H1 (cell line): ENCODE measurements at regions not wholly inside any gene's neighbourhood (a gene's known extent, or its start where the extent isn't known, plus 50 kb on each side); places are given as distances from the start of the nearest gene placed in this dataset.

Experiments used
- CTCF ChIA-PET: fragments of 300-600 bp; sonication (Branson Sonifier 250); formaldehyde crosslinking; loops from one replicate; lab custom pipeline; 2021; ENCODE audit not compliant: partially characterized antibody; lab: Charles Lee
- POLR2A ChIA-PET: fragments of 300-600 bp; sonication (Branson Sonifier 250); formaldehyde crosslinking; loops from one replicate; lab custom pipeline; 2021; ENCODE audit warnings: inconsistent platforms; ENCODE audit not compliant: partially characterized antibody; lab: Charles Lee
- DNase-seq, 2 experiments: peaks; one replicate each; pipeline versions ENCODE4 v3.0.0 to v3.0.0-alpha.2; 2010 to 2022; ENCODE audit warnings: low spot score in 2 of 2, low read depth in 1 of 2, mixed read lengths in 1 of 2
- FAIRE-seq: peaks from 2 replicates; lab custom pipeline; 2011; peaks lifted over from hg19 to GRCh38; lab: Jason Lieb, UNC
- H2AFZ ChIP-seq: 2 replicates; pipeline ENCODE4 v1.8.1; 2012; ENCODE audit warnings: low read length, inconsistent platforms
- H2AK5ac ChIP-seq: 2 replicates; pipeline ENCODE4 v1.6.1; 2013; ENCODE audit warnings: low read depth, low read length
- H2BK120ac ChIP-seq: replicated peaks from 2 replicates; pipeline ENCODE3; 2013; ENCODE audit warnings: low read depth, low read length, inconsistent platforms
- H2BK12ac ChIP-seq: 2 replicates; pipeline ENCODE4 v1.6.1; 2013; ENCODE audit warnings: low read depth, low read length
- H2BK15ac ChIP-seq: 2 replicates; pipeline ENCODE4 v1.6.1; 2013; ENCODE audit warnings: low read length
- H2BK20ac ChIP-seq: 2 replicates; pipeline ENCODE4 v1.6.1; 2013; ENCODE audit warnings: low read length
- H2BK5ac ChIP-seq: 2 replicates; pipeline ENCODE4 v1.6.1; 2013; ENCODE audit warnings: low read depth, low read length
- H3K14ac ChIP-seq: 2 replicates; pipeline ENCODE4 v1.6.1; 2013; ENCODE audit warnings: inconsistent platforms; ENCODE audit not compliant: insufficient read length
- H3K18ac ChIP-seq: 2 replicates; pipeline ENCODE4 v1.6.1; 2013; ENCODE audit warnings: low read length; ENCODE audit errors: extremely low read depth
- H3K23ac ChIP-seq: 2 replicates; pipeline ENCODE4 v1.6.1; 2013; ENCODE audit warnings: inconsistent platforms; ENCODE audit not compliant: insufficient read length
- H3K23me2 ChIP-seq: 2 replicates; pipeline ENCODE4 v1.6.1; 2013; ENCODE audit warnings: low read depth, low read length
- H3K27ac ChIP-seq: 2 replicates; pipeline ENCODE4 v1.6.1; 2011; ENCODE audit warnings: low read depth, low read length, inconsistent platforms
- H3K27me3 ChIP-seq, 4 experiments: replicated peaks in 1 of 4; 1 replicate in 1 of 4; 2 replicates in 3 of 4; pipeline versions ENCODE4 v1.6.1 to v1.8.1; 2011 to 2013; ENCODE audit warnings: low read length in 3 of 4, mild to moderate bottlenecking in 3 of 4, inconsistent platforms in 2 of 4, mixed read lengths in 2 of 4, moderate library complexity in 1 of 4; ENCODE audit not compliant: control insufficient read depth in 3 of 4, insufficient read depth in 3 of 4; ENCODE audit errors: extremely low read depth in 1 of 4
- H3K36me3 ChIP-seq, 4 experiments: 2 replicates each; pipeline versions ENCODE4 v1.6.1 to v1.8.1; 2011 to 2013; ENCODE audit warnings: mild to moderate bottlenecking in 4 of 4, low read length in 3 of 4, moderate library complexity in 2 of 4, control low read depth in 1 of 4, inconsistent platforms in 1 of 4; ENCODE audit not compliant: insufficient read depth in 4 of 4, control insufficient read depth in 2 of 4
- H3K4ac ChIP-seq: replicated peaks from 2 replicates; pipeline ENCODE3; 2013; ENCODE audit warnings: low read length, low read depth, mixed read lengths, inconsistent platforms; ENCODE audit not compliant: insufficient read length
- H3K4me1 ChIP-seq, 4 experiments: replicated peaks in 1 of 4; 1 replicate in 1 of 4; 2 replicates in 3 of 4; pipeline versions ENCODE4 v1.6.1 to v1.8.1; 2011 to 2013; ENCODE audit warnings: low read length in 3 of 4, inconsistent platforms in 2 of 4, mixed read lengths in 1 of 4; ENCODE audit not compliant: insufficient read depth in 4 of 4, control insufficient read depth in 3 of 4
- H3K4me2 ChIP-seq, 2 experiments: 2 replicates each; pipeline versions ENCODE4 v1.6.1 to v1.8.1; 2011 to 2013; ENCODE audit warnings: low read depth in 2 of 2, low read length in 2 of 2, control low read depth in 1 of 2, inconsistent platforms in 1 of 2, mild to moderate bottlenecking in 1 of 2; ENCODE audit not compliant: insufficient read depth in 1 of 2
- H3K4me3 ChIP-seq, 4 experiments: fragments of 200-600, 300-600 bp in 1 of 4; sonication (generic), shearing (Covaris generic), sonication (Bioruptor Twin) in 1 of 4; 2 replicates each; pipeline versions ENCODE4 v1.5.1 to v1.8.1; 2011 to 2016; ENCODE audit warnings: low read length in 4 of 4, low read depth in 3 of 4, control low read depth in 2 of 4, inconsistent platforms in 2 of 4, mild to moderate bottlenecking in 2 of 4, mixed read lengths in 1 of 4, moderate library complexity in 1 of 4; ENCODE audit not compliant: insufficient read depth in 2 of 4; ENCODE audit errors: extremely low read depth in 1 of 4
- H3K56ac ChIP-seq: replicated peaks from 2 replicates; pipeline ENCODE3; 2013; ENCODE audit warnings: low read depth, mild to moderate bottlenecking, mixed read lengths, low read length, inconsistent platforms; ENCODE audit not compliant: insufficient read length
- H3K79me1 ChIP-seq: 2 replicates; pipeline ENCODE4 v1.6.1; 2013; ENCODE audit warnings: low read depth, low read length, control low read depth
- H3K79me2 ChIP-seq, 2 experiments: 2 replicates each; pipeline versions ENCODE4 v1.6.1 to v1.8.1; 2012 to 2013; ENCODE audit warnings: low read length in 2 of 2, mild to moderate bottlenecking in 2 of 2, inconsistent platforms in 1 of 2; ENCODE audit not compliant: insufficient read depth in 2 of 2, control insufficient read depth in 1 of 2
- H3K9ac ChIP-seq, 4 experiments: replicated peaks in 1 of 4; 1 replicate in 1 of 4; 2 replicates in 3 of 4; pipeline versions ENCODE4 v1.6.1 to v1.8.1; 2011 to 2013; ENCODE audit warnings: low read depth in 3 of 4, low read length in 3 of 4, control low read depth in 2 of 4, mild to moderate bottlenecking in 2 of 4, moderate library complexity in 2 of 4, inconsistent platforms in 1 of 4; ENCODE audit errors: extremely low read depth in 1 of 4
- H3K9me3 ChIP-seq, 2 experiments: 2 replicates each; pipeline versions ENCODE4 v1.6.1 to v1.8.1; 2012 to 2013; ENCODE audit warnings: mild to moderate bottlenecking in 2 of 2, moderate library complexity in 2 of 2, control low read depth in 1 of 2, inconsistent platforms in 1 of 2, low read depth in 1 of 2, low read length in 1 of 2, mixed read lengths in 1 of 2; ENCODE audit not compliant: insufficient read depth in 2 of 2
- H4K20me1 ChIP-seq, 2 experiments: replicated peaks in 1 of 2; 2 replicates each; pipeline versions ENCODE3 to v1.8.1; 2011 to 2013; ENCODE audit warnings: inconsistent platforms in 2 of 2, low read length in 2 of 2, mild to moderate bottlenecking in 1 of 2; ENCODE audit not compliant: insufficient read depth in 2 of 2, control insufficient read depth in 1 of 2
- H4K5ac ChIP-seq: 2 replicates; pipeline ENCODE4 v1.6.1; 2013; ENCODE audit warnings: low read length, low read depth, mixed read lengths, inconsistent platforms; ENCODE audit not compliant: insufficient read length
- H4K8ac ChIP-seq: 2 replicates; pipeline ENCODE4 v1.8.0; 2013; ENCODE audit warnings: mild to moderate bottlenecking, moderate library complexity, low read length, inconsistent platforms; ENCODE audit not compliant: insufficient read depth; ENCODE audit errors: extremely low read depth
- H4K91ac ChIP-seq: replicated peaks from 2 replicates; pipeline ENCODE3; 2013; ENCODE audit warnings: low read length, mixed read lengths, inconsistent platforms; ENCODE audit not compliant: insufficient read length
- BACH1 ChIP-seq: IDR thresholded peaks from 2 replicates; pipeline ENCODE4 v1.6.1; 2012; ENCODE audit warnings: low read length, improper control_type of control experiment
- BRCA1 ChIP-seq: IDR thresholded peaks from 2 replicates; pipeline ENCODE4 v1.6.1; 2012; ENCODE audit warnings: low read depth, low read length, improper control_type of control experiment
- HDAC6 ChIP-seq: IDR thresholded peaks from one replicate; pipeline ENCODE4 v1.7.1; 2012; ENCODE audit warnings: low read depth, mild to moderate bottlenecking, inconsistent platforms, low read length, moderate library complexity
- KDM5A ChIP-seq: fragments of 200-600 bp; IDR thresholded peaks from 2 replicates; pipeline ENCODE4 v1.7.1; 2012; ENCODE audit warnings: mild to moderate bottlenecking, low read length, inconsistent platforms, mixed read lengths
- PHF8 ChIP-seq: fragments of 200-600 bp; sonication (generic); conservative IDR thresholded peaks from 2 replicates; pipeline ENCODE4 v1.7.1; 2012; ENCODE audit warnings: low read depth, mild to moderate bottlenecking, inconsistent platforms, low read length, moderate library complexity
- POLR2AphosphoS5 ChIP-seq: IDR thresholded peaks from 2 replicates; pipeline ENCODE4 v1.6.1; 2011; ENCODE audit warnings: low read depth, low read length
- SP1 ChIP-seq: IDR thresholded peaks from 2 replicates; pipeline ENCODE4 v1.6.1; 2011; ENCODE audit warnings: low read depth, low read length
- TAF1 ChIP-seq: IDR thresholded peaks from 2 replicates; pipeline ENCODE4 v1.6.1; 2011; ENCODE audit warnings: mild to moderate bottlenecking, low read depth, low read length
- WGBS, 2 experiments: shearing (Covaris generic) in 1 of 2; methylation state at CpG; one replicate each; pipeline versions ENCODE4 v1.1.6 to v1.1.7; 2013 to 2015; ENCODE audit warnings: low lambda C conversion rate in 2 of 2, mixed read lengths in 2 of 2, inconsistent platforms in 1 of 2, low coverage in 1 of 2, missing lambda C conversion rate in 1 of 2; ENCODE audit not compliant: insufficient replicate concordance in 2 of 2, insufficient coverage in 1 of 2, insufficient read length in 1 of 2; ENCODE audit errors: extremely low coverage in 1 of 2, missing lambda C conversion rate in 1 of 2; 5-methylcytosine and 5-hydroxymethylcytosine counted together
- TF ChIP-seq, protein P1 (sequence below): IDR thresholded peaks from 2 replicates; pipeline ENCODE4 v1.6.1; 2012; ENCODE audit warnings: inconsistent platforms

DNA sequence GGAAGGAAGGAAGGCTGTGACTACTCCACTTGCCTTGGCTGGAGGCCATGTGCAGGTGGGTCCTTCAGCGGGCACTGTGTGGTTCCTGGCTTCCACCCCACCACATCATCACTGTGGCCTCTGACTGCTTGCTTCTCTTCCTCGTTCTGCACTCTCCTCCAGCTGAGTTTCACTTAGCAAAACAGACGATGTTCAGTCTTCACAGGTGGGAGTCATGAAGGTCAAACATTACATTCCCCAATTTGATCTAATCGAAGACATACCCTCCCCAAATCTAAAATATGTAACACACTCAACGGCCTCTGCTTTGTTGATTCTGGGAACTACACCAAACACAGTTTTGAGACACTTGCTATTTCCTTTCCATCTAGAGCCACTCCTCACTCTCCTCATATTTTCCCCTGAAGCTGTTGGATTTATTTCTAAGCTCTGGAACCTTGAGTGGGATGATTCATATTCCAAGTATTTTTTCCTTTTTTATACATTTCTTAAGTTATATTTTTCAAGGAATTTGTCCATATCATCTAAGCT lies 132.5 kb upstream of the FOXA2 start:
- no peak for DNase-seq
- H2AK5ac ChIP-seq, result no peak overlapping the region
- ChIA-PET CTCF (interaction anchor here (0.9 to 1.6 kb wide), 4 partner anchors 9 to 320 kb away, joined by 3 read pairs; no protein-coding TSS in a partner anchor), POLR2A (no interaction called here)
- no peak overlapping the region for H3K27ac ChIP-seq
- H2BK120ac ChIP-seq, result no peak overlapping the region
- no peaks in the 10 kb centered on the region for H3K4me1 ChIP-seq
- H2BK5ac ChIP-seq, result no peak overlapping the region
- H3K4me2 ChIP-seq, result no peak overlapping the region
- no peak overlapping the region for H3K56ac ChIP-seq
- no peak overlapping the region for H3K18ac ChIP-seq
- no peaks in the 10 kb centered on the region for H3K23me2 ChIP-seq
- H4K8ac ChIP-seq, result no peak overlapping the region
- H3K23ac ChIP-seq, result no peak overlapping the region
- no peaks in the 10 kb centered on the region for H4K20me1 ChIP-seq
- H3K9ac ChIP-seq, result no peak overlapping the region
- H3K79me1 ChIP-seq, result no peaks in the 10 kb centered on the region
- H3K4ac ChIP-seq, result no peak overlapping the region
- FAIRE-seq, result no peak
- no peak overlapping the region for H2AFZ ChIP-seq
- H3K36me3 ChIP-seq, result no peaks in the 10 kb centered on the region
- H3K14ac ChIP-seq, result no peak overlapping the region
- H3K9me3 ChIP-seq, result no peaks in the 10 kb centered on the region
- H4K5ac ChIP-seq, result no peak overlapping the region
- no peaks in the 10 kb centered on the region for H3K79me2 ChIP-seq
- TF ChIP-seq BACH1, result no peak
- TF ChIP-seq POLR2AphosphoS5, result no peak
- no peak for TF ChIP-seq HDAC6
- TF ChIP-seq, protein P1, sequence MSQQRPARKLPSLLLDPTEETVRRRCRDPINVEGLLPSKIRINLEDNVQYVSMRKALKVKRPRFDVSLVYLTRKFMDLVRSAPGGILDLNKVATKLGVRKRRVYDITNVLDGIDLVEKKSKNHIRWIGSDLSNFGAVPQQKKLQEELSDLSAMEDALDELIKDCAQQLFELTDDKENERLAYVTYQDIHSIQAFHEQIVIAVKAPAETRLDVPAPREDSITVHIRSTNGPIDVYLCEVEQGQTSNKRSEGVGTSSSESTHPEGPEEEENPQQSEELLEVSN, result no peak
- TF ChIP-seq BRCA1, result no peak
- TF ChIP-seq KDM5A, result no peak
- no peak for TF ChIP-seq SP1
- TF ChIP-seq PHF8, result no peak
- no peak for TF ChIP-seq TAF1
- TF ChIP-seq, all 59 proteins: peak for 0
- WGBS, 2 experiments, result 82% methylated on average over 5 of the region's 5 CpGs; no CpG with 5 or more reads in 1 of the 2 experiments
- Histone ChIP-seq H2BK20ac (no peak overlapping the region), H4K91ac (no peak overlapping the region), H3K27me3 (no peaks in the 10 kb centered on the region; a peak in 1 of 7 replicates), H3K4me3 (no peak overlapping the region), H2BK15ac (no peak overlapping the region), H2BK12ac (no peak overlapping the region)
